Sigmoid colon (tissue), 6 donors: ENCODE measurements at regions not wholly inside any gene's neighbourhood (a gene's known extent, or its start where the extent isn't known, plus 50 kb on each side); places are given as distances from the start of the nearest gene placed in this dataset.

ENCODE experiments used
- DNase-seq: peaks from one replicate; pipeline ENCODE4 v3.0.0-alpha.2; 2019
- H3K27ac ChIP-seq, 4 donors: fragments of 200-600 bp; sonication (generic); one replicate each; pipeline ENCODE4 v1.5.1; 2016 to 2019; ENCODE audit warnings: mild to moderate bottlenecking in 1 of 4
- H3K27me3 ChIP-seq, 3 donors: fragments of 200-600 bp; sonication (generic); one replicate each; pipeline ENCODE4 v1.5.1; 2019; ENCODE audit warnings: mild to moderate bottlenecking in 1 of 3
- H3K36me3 ChIP-seq, 4 donors: fragments of 200-600 bp; sonication (generic); one replicate each; pipeline ENCODE4 v1.5.1; 2016 to 2019
- H3K4me1 ChIP-seq, 4 donors: fragments of 200-600 bp; sonication (generic); one replicate each; pipeline ENCODE4 v1.5.1; 2017 to 2019
- H3K4me3 ChIP-seq, 4 donors: fragments of 200-600 bp; sonication (generic); one replicate each; pipeline ENCODE4 v1.5.1; 2017 to 2019; ENCODE audit warnings: mild to moderate bottlenecking in 2 of 4, moderate library complexity in 1 of 4
- H3K9me3 ChIP-seq, 4 donors: fragments of 200-600 bp in 3 of 4; sonication (generic) in 3 of 4; one replicate each; pipeline versions ENCODE4 v1.5.1 to v1.6.1; 2013 to 2019
- CTCF ChIP-seq, 4 experiments: fragments of 450-650 bp in 3 of 4; fragments of 200-600 bp in 1 of 4; IDR thresholded peaks; one replicate each; pipeline ENCODE4 v1.5.1; 2016 to 2019; ENCODE audit warnings: antibody characterized with exemption in 4 of 4, mild to moderate bottlenecking in 3 of 4, moderate library complexity in 2 of 4
- EP300 ChIP-seq, 4 donors: sonication (generic); formaldehyde crosslinking; IDR thresholded peaks; one replicate each; pipeline ENCODE4 v1.6.1; 2017; ENCODE audit warnings: antibody characterized with exemption in 4 of 4
- POLR2A ChIP-seq, 2 donors: fragments of 450-650 bp; IDR thresholded peaks; one replicate each; pipeline ENCODE4 v1.6.1; 2016; ENCODE audit warnings: antibody characterized with exemption in 2 of 2, mild to moderate bottlenecking in 2 of 2, moderate library complexity in 2 of 2
- POLR2AphosphoS5 ChIP-seq, 4 donors: sonication (generic); formaldehyde crosslinking; IDR thresholded peaks; one replicate each; pipeline ENCODE4 v1.6.1; 2017; ENCODE audit warnings: antibody characterized with exemption in 4 of 4
- WGBS, 2 donors: extraction: QIAGEN DNeasy Blood & Tissue Kit; methylation state at CpG; one replicate each; pipeline ENCODE4 v1.1.7; 2013; 5-methylcytosine and 5-hydroxymethylcytosine counted together
- intact Hi-C: fragments of 100-400 bp; cut with DNase I; formaldehyde crosslinking; loops from one replicate; pipeline ENCODE4 v1.15.1; 2023
- donor health status: healthy with polysubstance abuse.
- donor health status: healthy.

GRCh38 chr1:94678202-94678848 lies 136.8 kb upstream of the F3 start:
- DNase-seq, result no peak
- H3K36me3 ChIP-seq, result no peaks in the 10 kb centered on the region
- TF ChIP-seq CTCF (IDR thresholded peaks at IDR 0.05) (no peak), POLR2AphosphoS5 (IDR thresholded peaks at IDR 0.05) (peak in 1 of 4 donors; percentile 7)
- H3K9me3 ChIP-seq, result no peaks in the 10 kb centered on the region
- H3K4me3 ChIP-seq, result no peak overlapping the region
- no peaks in the 10 kb centered on the region for H3K27me3 ChIP-seq
- 59 to 80% methylated on average over 11 of the region's 11 CpGs for WGBS, 2 donors
- intact Hi-C loops, result no loop called here
- peak overlapping the region in 3 of 4 donors; percentile 4 to 46 (median 12) for H3K27ac ChIP-seq
- peaks cover 0 to 4% (median 0%) of the 10 kb centered on the region in 4 donors for H3K4me1 ChIP-seq

GRCh38 chr1:94677714-94678113 lies 136.2 kb upstream of the F3 start:
- intact Hi-C loops, result no loop called here
- no peaks in the 10 kb centered on the region for H3K36me3 ChIP-seq
- no peak for DNase-seq
- WGBS, 2 donors, result 87 to 88% methylated on average over 7 of the region's 7 CpGs
- no peaks in the 10 kb centered on the region for H3K9me3 ChIP-seq
- no peak overlapping the region for H3K27ac ChIP-seq
- no peak for TF ChIP-seq CTCF (IDR thresholded peaks at IDR 0.05)
- TF ChIP-seq POLR2A (IDR thresholded peaks at IDR 0.05), result no peak
- no peak for TF ChIP-seq EP300 (IDR thresholded peaks at IDR 0.05)
- no peak for TF ChIP-seq POLR2AphosphoS5 (IDR thresholded peaks at IDR 0.05)
- H3K4me1 ChIP-seq, result peaks cover 0 to 4% (median 0%) of the 10 kb centered on the region in 4 donors
- H3K27me3 ChIP-seq, result no peaks in the 10 kb centered on the region
- H3K4me3 ChIP-seq, result no peak overlapping the region

- no peak overlapping the region for H3K4me3 ChIP-seq
- H3K36me3 ChIP-seq, result no peaks in the 10 kb centered on the region
- peaks cover 0 to 4% (median 0%) of the 10 kb centered on the region in 4 donors for H3K4me1 ChIP-seq
- intact Hi-C loops, result no loop called here
- 43 to 64% methylated on average over 5 of the region's 5 CpGs for WGBS, 2 donors
- H3K27me3 ChIP-seq, result no peaks in the 10 kb centered on the region
- no peaks in the 10 kb centered on the region for H3K9me3 ChIP-seq
- H3K27ac ChIP-seq, result no peak overlapping the region
- no peak for TF ChIP-seq POLR2A (IDR thresholded peaks at IDR 0.05)
- TF ChIP-seq EP300 (IDR thresholded peaks at IDR 0.05), result no peak
- TF ChIP-seq CTCF (IDR thresholded peaks at IDR 0.05), result no peak
- TF ChIP-seq POLR2AphosphoS5 (IDR thresholded peaks at IDR 0.05), result no peak
- DNase-seq, result no peak
These were observed 135.5 kb upstream of the F3 start for GRCh38 chr1:94677087-94677486.

- H3K9me3 ChIP-seq, result no peaks in the 10 kb centered on the region
- H3K4me1 ChIP-seq, result peaks cover 0 to 4% (median 0%) of the 10 kb centered on the region in 4 donors
- H3K27me3 ChIP-seq, result no peaks in the 10 kb centered on the region
- DNase-seq, result no peak
- intact Hi-C loops, result no loop called here
- H3K27ac ChIP-seq, result no peak overlapping the region
- no peak overlapping the region for H3K4me3 ChIP-seq
- H3K36me3 ChIP-seq, result no peaks in the 10 kb centered on the region
- no peak for TF ChIP-seq POLR2A (IDR thresholded peaks at IDR 0.05)
- no peak for TF ChIP-seq CTCF (IDR thresholded peaks at IDR 0.05)
- no peak for TF ChIP-seq POLR2AphosphoS5 (IDR thresholded peaks at IDR 0.05)
- TF ChIP-seq EP300 (IDR thresholded peaks at IDR 0.05), result no peak
- 21 to 67% methylated on average over 6 of the region's 6 CpGs for WGBS, 2 donors
These were observed 135.1 kb upstream of the F3 start for GRCh38 chr1:94676686-94677085.

GRCh38 chr1:94675373-94675772 lies 133.8 kb upstream of the F3 start:
- Histone ChIP-seq H3K9me3 (no peaks in the 10 kb centered on the region), H3K27ac (no peak overlapping the region), H3K4me3 (no peak overlapping the region), H3K36me3 (no peaks in the 10 kb centered on the region), H3K4me1 (peaks cover 0 to 4% (median 0%) of the 10 kb centered on the region in 4 donors), H3K27me3 (no peaks in the 10 kb centered on the region)
- no peak for DNase-seq
- intact Hi-C loops, result no loop called here
- TF ChIP-seq CTCF (IDR thresholded peaks at IDR 0.05) (no peak), POLR2A (IDR thresholded peaks at IDR 0.05) (no peak), POLR2AphosphoS5 (IDR thresholded peaks at IDR 0.05) (no peak), EP300 (IDR thresholded peaks at IDR 0.05) (no peak)
- 78% methylated on average over 4 of the region's 4 CpGs for WGBS, 2 donors
